H9 (cell line): ENCODE measurements at regions not wholly inside any gene's neighbourhood (a gene's known extent, or its start where the extent isn't known, plus 50 kb on each side); places are given as distances from the start of the nearest gene placed in this dataset.

Experiments used
- DNase-seq: peaks from one replicate; pipeline ENCODE4 v3.0.0-alpha.2; 2017
- H2AFZ ChIP-seq: one replicate; pipeline ENCODE4 v1.6.1; 2013; ENCODE audit warnings: mild to moderate bottlenecking, low read length, control low read depth, moderate library complexity
- H2AK5ac ChIP-seq: 2 replicates; pipeline ENCODE4 v1.6.1; 2013; ENCODE audit warnings: low read length, control low read depth, mixed read lengths; ENCODE audit not compliant: insufficient read length
- H2BK120ac ChIP-seq: one replicate; pipeline ENCODE4 v1.6.1; 2013; ENCODE audit warnings: low read depth, mild to moderate bottlenecking, low read length, control low read depth, inconsistent platforms; ENCODE audit not compliant: poor library complexity, severe bottlenecking
- H2BK12ac ChIP-seq: 2 replicates; pipeline ENCODE4 v1.6.1; 2013; ENCODE audit warnings: low read length, control low read depth, mixed read lengths, low read depth; ENCODE audit not compliant: insufficient read length
- H2BK15ac ChIP-seq: 2 replicates; pipeline ENCODE4 v1.6.1; 2013; ENCODE audit warnings: low read depth, low read length, control low read depth
- H2BK20ac ChIP-seq: one replicate; pipeline ENCODE4 v1.6.1; 2013; ENCODE audit warnings: low read depth, mild to moderate bottlenecking, low read length, control low read depth, inconsistent platforms; ENCODE audit not compliant: poor library complexity, severe bottlenecking
- H2BK5ac ChIP-seq: 2 replicates; pipeline ENCODE4 v1.6.1; 2013; ENCODE audit warnings: low read length, control low read depth, mixed read lengths; ENCODE audit not compliant: insufficient read length
- H3K14ac ChIP-seq: 2 replicates; pipeline ENCODE4 v1.6.1; 2013; ENCODE audit warnings: low read length, control low read depth; ENCODE audit not compliant: insufficient read depth
- H3K18ac ChIP-seq: 2 replicates; pipeline ENCODE4 v1.6.1; 2013; ENCODE audit warnings: low read depth, mild to moderate bottlenecking, mixed read lengths, low read length, control low read depth; ENCODE audit not compliant: insufficient read length
- H3K23ac ChIP-seq: 2 replicates; pipeline ENCODE4 v1.6.1; 2013; ENCODE audit warnings: low read length, control low read depth, mixed read lengths, low read depth; ENCODE audit not compliant: insufficient read length
- H3K23me2 ChIP-seq: 2 replicates; pipeline ENCODE4 v1.6.1; 2013; ENCODE audit warnings: low read depth, mild to moderate bottlenecking, mixed read lengths, low read length, control low read depth; ENCODE audit not compliant: insufficient read length, poor library complexity, severe bottlenecking
- H3K27ac ChIP-seq: 2 replicates; pipeline ENCODE4 v1.5.1; 2013; ENCODE audit warnings: low read length, control low read depth, mixed read lengths, low read depth; ENCODE audit not compliant: insufficient read length
- H3K27me3 ChIP-seq: 2 replicates; pipeline ENCODE4 v1.6.1; 2013; ENCODE audit warnings: low read length, control low read depth, inconsistent platforms; ENCODE audit not compliant: insufficient read depth
- H3K4ac ChIP-seq: 2 replicates; pipeline ENCODE4 v1.6.1; 2013; ENCODE audit warnings: low read depth, mild to moderate bottlenecking, control low read depth, inconsistent platforms, low read length, moderate library complexity
- H3K4me1 ChIP-seq: 2 replicates; pipeline ENCODE4 v1.6.1; 2013; ENCODE audit warnings: low read length, control low read depth, inconsistent platforms; ENCODE audit not compliant: insufficient read depth
- H3K4me2 ChIP-seq: 2 replicates; pipeline ENCODE4 v1.6.1; 2013; ENCODE audit warnings: low read length, control low read depth, mixed read lengths; ENCODE audit not compliant: insufficient read length, insufficient read depth
- H3K56ac ChIP-seq: 2 replicates; pipeline ENCODE4 v1.6.1; 2013; ENCODE audit warnings: low read depth, mild to moderate bottlenecking, mixed read lengths, low read length, control low read depth; ENCODE audit not compliant: insufficient read length
- H3K79me1 ChIP-seq: 2 replicates; pipeline ENCODE4 v1.6.1; 2013; ENCODE audit warnings: low read depth, mild to moderate bottlenecking, moderate library complexity, low read length, control low read depth, inconsistent platforms; ENCODE audit not compliant: insufficient read depth, poor library complexity, severe bottlenecking
- H3K79me2 ChIP-seq: 2 replicates; pipeline ENCODE4 v1.6.1; 2013; ENCODE audit warnings: low read length, control low read depth, inconsistent platforms; ENCODE audit not compliant: insufficient read depth
- H3K9ac ChIP-seq: 2 replicates; pipeline ENCODE4 v1.6.1; 2013; ENCODE audit warnings: low read length, control low read depth, mixed read lengths; ENCODE audit not compliant: insufficient read length; ENCODE audit errors: extremely low read depth
- H3K9me3 ChIP-seq: one replicate; pipeline ENCODE4 v1.6.1; 2013; ENCODE audit warnings: low read depth, low read length, inconsistent platforms; ENCODE audit not compliant: control insufficient read depth
- H3T11ph ChIP-seq: one replicate; pipeline ENCODE4 v1.6.1; 2013; ENCODE audit warnings: mild to moderate bottlenecking, low read length, control low read depth, inconsistent platforms
- H4K20me1 ChIP-seq: one replicate; pipeline ENCODE4 v1.6.1; 2013; ENCODE audit not compliant: control insufficient read depth, insufficient read length, insufficient read depth
- H4K5ac ChIP-seq: 2 replicates; pipeline ENCODE4 v1.6.1; 2013; ENCODE audit warnings: low read depth, mild to moderate bottlenecking, mixed read lengths, low read length, control low read depth; ENCODE audit not compliant: insufficient read length
- H4K8ac ChIP-seq: replicated peaks from 2 replicates; pipeline ENCODE4 v1.6.1; 2013; ENCODE audit warnings: low read length, control low read depth, mixed read lengths, low read depth; ENCODE audit not compliant: insufficient read length
- H4K91ac ChIP-seq: 2 replicates; pipeline ENCODE4 v1.6.1; 2013; ENCODE audit warnings: low read depth, mild to moderate bottlenecking, moderate library complexity, mixed read lengths, low read length, control low read depth; ENCODE audit not compliant: insufficient read length
- H3K27ac Mint-ChIP-seq, 3 experiments: 2 replicates in 2 of 3; 3 replicates in 1 of 3; pipeline ENCODE4 v1.8.0; 2020 to 2021; ENCODE audit warnings: mixed read lengths in 3 of 3, mild to moderate bottlenecking in 1 of 3, moderate library complexity in 1 of 3
- H3K27me3 Mint-ChIP-seq: 2 replicates; pipeline ENCODE4 v1.8.0; 2021; ENCODE audit warnings: low read depth, mild to moderate bottlenecking, moderate library complexity, mixed read lengths
- H3K36me3 Mint-ChIP-seq, 3 experiments: 2 replicates in 2 of 3; 3 replicates in 1 of 3; pipeline ENCODE4 v1.8.0; 2020 to 2021; ENCODE audit warnings: low read depth in 3 of 3, mixed read lengths in 3 of 3; ENCODE audit not compliant: insufficient read depth in 1 of 3
- H3K4me1 Mint-ChIP-seq, 2 experiments: 2 replicates each; pipeline ENCODE4 v1.8.0; 2020; ENCODE audit warnings: mixed read lengths in 2 of 2
- H3K4me3 Mint-ChIP-seq, 2 experiments: 2 replicates in 1 of 2; 3 replicates in 1 of 2; pipeline ENCODE4 v1.8.0; 2020 to 2021; ENCODE audit warnings: mild to moderate bottlenecking in 2 of 2, mixed read lengths in 2 of 2, moderate library complexity in 1 of 2
- H3K9me3 Mint-ChIP-seq, 2 experiments: 2 replicates in 1 of 2; 3 replicates in 1 of 2; pipeline ENCODE4 v1.8.0; 2020; ENCODE audit warnings: mild to moderate bottlenecking in 2 of 2, mixed read lengths in 2 of 2, moderate library complexity in 1 of 2
- CTCF ChIP-seq: fragments of 200-600 bp; sonication (generic); conservative IDR thresholded peaks from 3 replicates; pipeline ENCODE4 v1.8.0; 2021; ENCODE audit warnings: antibody characterized with exemption, mild to moderate bottlenecking

GRCh38 chr18:8963876-8964275 lies 138.6 kb upstream of the NDUFV2 start:
- TF ChIP-seq CTCF: no peak
- Histone ChIP-seq H2BK5ac (no peak overlapping the region), H2BK20ac (no peak overlapping the region), H3K18ac (no peak overlapping the region), H3K23me2 (no peaks in the 10 kb centered on the region), H3K4ac (no peak overlapping the region), H3K79me1 (no peaks in the 10 kb centered on the region), H4K20me1 (no peaks in the 10 kb centered on the region), H3K27ac (no peak overlapping the region), H4K5ac (no peak overlapping the region), H3K27me3 (no peaks in the 10 kb centered on the region), H2BK12ac (no peak overlapping the region), H4K8ac (no peak overlapping the region), H2BK120ac (no peak overlapping the region), H2AK5ac (no peak overlapping the region), H2BK15ac (no peak overlapping the region), H3K9me3 (no peaks in the 10 kb centered on the region), H3K4me2 (no peak overlapping the region), H3T11ph (no peak overlapping the region), H3K23ac (no peak overlapping the region), H3K56ac (no peak overlapping the region), H3K79me2 (no peaks in the 10 kb centered on the region), H3K14ac (no peak overlapping the region), H2AFZ (no peak overlapping the region), H4K91ac (no peak overlapping the region), H3K9ac (no peak overlapping the region), H3K4me1 (peaks cover 4% of the 10 kb centered on the region; the same call in 1 of the 2 replicates)
- Mint-ChIP-seq H3K27ac (no peak overlapping the region), H3K4me3 (no peak overlapping the region), H3K27me3 (no peaks in the 10 kb centered on the region; the same call in 1 of the 2 replicates), H3K36me3 (peaks cover 0 to 2% (median 0%) of the 10 kb centered on the region in 3 experiments; a peak in 2 of 7 replicates), H3K9me3 (no peaks in the 10 kb centered on the region; a peak in 1 of 5 replicates), H3K4me1 (peaks cover 24 to 28% of the 10 kb centered on the region in 2 experiments)
- no peak for DNase-seq
